BLaER1 treated with 17β-estradiol and CSF1 and Interleukin-3, amounts not matched to agents 10 nM and 100 nM (cell line): ENCODE measurements at regions not wholly inside any gene's neighbourhood (a gene's known extent, or its start where the extent isn't known, plus 50 kb on each side); places are given as distances from the start of the nearest gene placed in this dataset.

Experiments used
- H3K27ac ChIP-seq, 11 experiments: shearing (Covaris generic); formaldehyde crosslinking; 2 replicates each; pipeline ENCODE4 v1.8.1; 2022
- H3K27me3 ChIP-seq, 11 experiments: shearing (Covaris generic); formaldehyde crosslinking; 2 replicates each; pipeline ENCODE4 v1.8.1; 2022
- H3K36me3 ChIP-seq, 11 experiments: shearing (Covaris generic); formaldehyde crosslinking; 2 replicates each; pipeline ENCODE4 v1.8.1; 2022
- H3K4me1 ChIP-seq, 10 experiments: shearing (Covaris generic); formaldehyde crosslinking; 2 replicates each; pipeline ENCODE4 v1.8.1; 2022
- H3K4me2 ChIP-seq, 11 experiments: shearing (Covaris generic); formaldehyde crosslinking; 2 replicates each; pipeline ENCODE4 v1.8.1; 2022
- H3K4me3 ChIP-seq, 10 experiments: shearing (Covaris generic); formaldehyde crosslinking; 2 replicates each; pipeline ENCODE4 v1.8.1; 2022
- H3K9ac ChIP-seq, 11 experiments: shearing (Covaris generic); formaldehyde crosslinking; 2 replicates each; pipeline ENCODE4 v1.8.1; 2022
- H3K9me3 ChIP-seq, 11 experiments: shearing (Covaris generic); formaldehyde crosslinking; replicated peaks in 1 of 11; 2 replicates each; pipeline ENCODE4 v1.8.1; 2022
- H4K20me1 ChIP-seq, 11 experiments: shearing (Covaris generic); formaldehyde crosslinking; 2 replicates each; pipeline ENCODE4 v1.8.1; 2022
- Cebpa-rat ChIP-seq, 11 experiments: shearing (Covaris generic); IDR thresholded peaks; 2 replicates each; pipeline ENCODE4 v1.8.1; 2022

DNA sequence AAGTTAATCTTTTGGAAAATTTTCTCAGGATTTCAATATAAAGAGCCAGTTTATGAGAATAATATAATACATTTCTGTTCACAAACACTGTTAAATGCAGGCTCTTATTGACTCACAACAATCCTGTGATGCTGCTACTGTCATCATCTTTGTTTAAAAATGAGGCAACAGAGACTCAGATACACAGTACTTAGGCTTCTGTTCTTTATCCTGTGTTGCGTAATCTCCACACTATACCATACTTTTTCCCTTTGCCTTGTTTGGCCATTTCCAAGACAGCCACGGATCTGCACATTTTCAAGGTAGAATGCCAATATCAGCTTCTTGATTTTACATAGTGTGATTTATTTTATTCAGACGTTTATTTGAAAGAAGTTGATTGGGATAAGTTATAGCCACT, 699.0 kb upstream of the CITED2 start:
- Histone ChIP-seq H3K4me3 (no peak overlapping the region), H3K27me3 (no peaks in the 10 kb centered on the region), H3K9ac (no peak overlapping the region), H3K4me2 (peak overlapping the region in 3 of 11 experiments; percentile 24 to 68 (median 63); a peak in 4 of 22 replicates), H3K27ac (0 out of 22 replicates have a peak overlapping the region, but pooled peaks of 1 of the 11 experiments have one; percentile 57), H3K9me3 (no peaks in the 10 kb centered on the region), H3K4me1 (peaks cover 0 to 39% (median 7%) of the 10 kb centered on the region in 10 experiments; a peak in 12 of 20 replicates), H4K20me1 (no peaks in the 10 kb centered on the region), H3K36me3 (no peaks in the 10 kb centered on the region)
- TF ChIP-seq Cebpa-rat (IDR thresholded peaks at IDR 0.05): peak in 5 of 11 experiments; percentile 55 to 86 (median 59); a peak in 8 of 22 replicates

DNA sequence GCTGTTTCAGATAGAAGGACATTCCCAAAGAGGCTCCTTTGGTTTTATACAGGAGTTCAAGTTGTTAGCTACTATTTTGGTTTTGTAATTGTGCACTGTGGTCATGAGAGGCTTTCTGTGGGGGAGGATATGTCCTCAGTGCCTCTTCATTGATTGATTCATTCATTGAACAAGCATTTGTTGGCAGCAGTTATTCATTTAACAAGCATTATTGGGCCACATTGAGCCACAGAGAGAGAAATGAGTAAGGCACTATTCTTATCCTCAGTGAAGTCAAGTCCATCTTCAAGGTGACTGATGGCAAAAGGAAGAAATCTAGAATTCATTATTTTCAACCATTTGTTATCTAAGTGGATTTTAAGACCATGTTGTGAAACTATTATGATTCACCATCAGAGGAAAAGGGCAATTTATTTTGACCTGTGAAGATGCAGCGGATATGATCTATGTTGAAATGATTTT, 697.2 kb upstream of the CITED2 start:
- Histone ChIP-seq H3K4me1 (peaks cover 0 to 27% (median 0%) of the 10 kb centered on the region in 10 experiments; a peak in 6 of 20 replicates), H3K36me3 (no peaks in the 10 kb centered on the region), H3K27me3 (no peaks in the 10 kb centered on the region), H4K20me1 (no peaks in the 10 kb centered on the region), H3K9ac (no peak overlapping the region), H3K4me3 (no peak overlapping the region), H3K4me2 (peak overlapping the region in 3 of 11 experiments; percentile 21 to 68 (median 63); a peak in 4 of 22 replicates), H3K27ac (no peak overlapping the region), H3K9me3 (no peaks in the 10 kb centered on the region)
- no peak for TF ChIP-seq Cebpa-rat (IDR thresholded peaks at IDR 0.05)

GRCh38 chr6:140070846-140071473, 696.5 kb upstream of the CITED2 start:
- no peak for TF ChIP-seq Cebpa-rat (IDR thresholded peaks at IDR 0.05)
- Histone ChIP-seq H3K9ac (no peak overlapping the region), H4K20me1 (no peaks in the 10 kb centered on the region), H3K4me3 (no peak overlapping the region), H3K27ac (no peak overlapping the region), H3K4me2 (peak overlapping the region in 1 of 11 experiments; percentile 68; a peak in 2 of 22 replicates), H3K9me3 (no peaks in the 10 kb centered on the region), H3K27me3 (no peaks in the 10 kb centered on the region), H3K36me3 (no peaks in the 10 kb centered on the region), H3K4me1 (peaks cover 0 to 27% (median 0%) of the 10 kb centered on the region in 10 experiments; a peak in 6 of 20 replicates)

DNA sequence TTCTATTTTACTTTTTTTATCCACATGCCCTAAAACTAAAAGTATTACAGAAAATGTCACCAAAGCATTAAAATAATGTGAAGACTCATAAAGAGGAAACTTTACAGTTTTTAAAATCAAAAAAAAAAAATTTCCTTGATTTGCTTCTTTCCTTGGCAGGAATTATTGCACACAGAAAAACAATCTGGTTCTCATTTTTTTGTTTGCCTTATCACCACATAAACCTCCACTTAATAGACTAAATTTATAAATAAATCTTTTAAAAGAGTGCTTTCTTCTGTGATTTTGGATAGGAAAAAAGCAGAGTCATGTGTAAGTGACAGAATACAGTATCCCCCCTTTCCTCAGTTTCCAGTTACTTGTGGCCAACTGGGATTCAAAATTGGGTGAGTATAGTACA, 695.1 kb upstream of the CITED2 start:
- no peak overlapping the region for H3K9ac ChIP-seq
- TF ChIP-seq Cebpa-rat (IDR thresholded peaks at IDR 0.05): no peak
- no peaks in the 10 kb centered on the region for H4K20me1 ChIP-seq
- no peak overlapping the region for H3K4me2 ChIP-seq
- H3K27ac ChIP-seq: no peak overlapping the region
- no peaks in the 10 kb centered on the region for H3K36me3 ChIP-seq
- peaks cover 0 to 27% (median 0%) of the 10 kb centered on the region in 10 experiments; a peak in 6 of 20 replicates for H3K4me1 ChIP-seq
- H3K9me3 ChIP-seq: no peaks in the 10 kb centered on the region
- no peak overlapping the region for H3K4me3 ChIP-seq
- no peaks in the 10 kb centered on the region for H3K27me3 ChIP-seq

GRCh38 chr6:140068801-140069200, 694.4 kb upstream of the CITED2 start:
- Histone ChIP-seq H3K27ac (no peak overlapping the region), H4K20me1 (no peaks in the 10 kb centered on the region), H3K4me1 (peaks cover 0 to 25% (median 0%) of the 10 kb centered on the region in 10 experiments; a peak in 6 of 20 replicates), H3K4me3 (no peak overlapping the region), H3K9me3 (no peaks in the 10 kb centered on the region), H3K36me3 (no peaks in the 10 kb centered on the region), H3K27me3 (no peaks in the 10 kb centered on the region), H3K4me2 (no peak overlapping the region), H3K9ac (no peak overlapping the region)
- no peak for TF ChIP-seq Cebpa-rat (IDR thresholded peaks at IDR 0.05)

- Histone ChIP-seq H4K20me1 (no peaks in the 10 kb centered on the region), H3K36me3 (no peaks in the 10 kb centered on the region), H3K9me3 (no peaks in the 10 kb centered on the region), H3K4me1 (no peaks in the 10 kb centered on the region), H3K27ac (no peak overlapping the region), H3K4me3 (no peak overlapping the region), H3K27me3 (no peaks in the 10 kb centered on the region), H3K9ac (no peak overlapping the region), H3K4me2 (no peak overlapping the region)
- TF ChIP-seq Cebpa-rat (IDR thresholded peaks at IDR 0.05): no peak
Observed at GRCh38 chr6:140064366-140064765, 689.9 kb upstream of the CITED2 start.

- Histone ChIP-seq H3K4me1 (no peaks in the 10 kb centered on the region), H3K4me2 (no peak overlapping the region), H3K9ac (no peak overlapping the region), H4K20me1 (no peaks in the 10 kb centered on the region), H3K27ac (no peak overlapping the region), H3K9me3 (no peaks in the 10 kb centered on the region), H3K4me3 (no peak overlapping the region), H3K36me3 (no peaks in the 10 kb centered on the region), H3K27me3 (no peaks in the 10 kb centered on the region)
- no peak for TF ChIP-seq Cebpa-rat (IDR thresholded peaks at IDR 0.05)
Observed at GRCh38 chr6:140063021-140063399, 688.6 kb upstream of the CITED2 start.

GRCh38 chr6:140062043-140063020, 687.9 kb upstream of the CITED2 start:
- Histone ChIP-seq H3K4me1 (no peaks in the 10 kb centered on the region), H3K27ac (no peak overlapping the region), H3K4me3 (no peak overlapping the region), H3K4me2 (no peak overlapping the region), H3K9me3 (no peaks in the 10 kb centered on the region), H4K20me1 (no peaks in the 10 kb centered on the region), H3K27me3 (no peaks in the 10 kb centered on the region), H3K36me3 (no peaks in the 10 kb centered on the region), H3K9ac (no peak overlapping the region)
- TF ChIP-seq Cebpa-rat (IDR thresholded peaks at IDR 0.05): no peak
